Cardiac muscle cell (in vitro differentiated cells and primary cell): ENCODE measurements at regions not wholly inside any gene's neighbourhood (a gene's known extent, or its start where the extent isn't known, plus 50 kb on each side); places are given as distances from the start of the nearest gene placed in this dataset.
A peak's percentile ranks its signal among the peaks of the same experiment; 100 is the strongest.

Experiments
- DNase-seq, 2 donors: peaks; one replicate each; pipeline versions ENCODE4 v3.0.0 to v3.0.0-alpha.2; 2010 to 2017; ENCODE audit warnings: low read depth in 1 of 2, low spot score in 1 of 2
- H3K27ac ChIP-seq: fragments of 200-600 bp; sonication (generic); 2 replicates; pipeline ENCODE4 v1.5.1; 2016
- H3K27me3 ChIP-seq: fragments of 200-600 bp; sonication (generic); 2 replicates; pipeline ENCODE4 v1.6.0; 2016; ENCODE audit warnings: control low read depth
- H3K36me3 ChIP-seq: fragments of 200-600 bp; sonication (generic); 2 replicates; pipeline ENCODE4 v1.5.1; 2016; ENCODE audit warnings: control low read depth
- H3K4me1 ChIP-seq: fragments of 200-600 bp; sonication (generic); 2 replicates; pipeline ENCODE4 v1.8.1; 2017; ENCODE audit warnings: low read depth, mild to moderate bottlenecking, mixed run types
- H3K4me3 ChIP-seq: fragments of 200-600 bp; sonication (generic); 2 replicates; pipeline ENCODE4 v1.5.1; 2016; ENCODE audit warnings: mild to moderate bottlenecking
- H3K9me3 ChIP-seq: fragments of 200-600 bp; sonication (generic); 2 replicates; pipeline ENCODE4 v1.5.1; 2017; ENCODE audit warnings: low read depth, mild to moderate bottlenecking, control low read depth
- CTCF ChIP-seq: IDR thresholded peaks from 2 replicates; pipeline ENCODE4 v1.5.1; 2012; ENCODE audit warnings: low read depth, mild to moderate bottlenecking, low read length

DNA sequence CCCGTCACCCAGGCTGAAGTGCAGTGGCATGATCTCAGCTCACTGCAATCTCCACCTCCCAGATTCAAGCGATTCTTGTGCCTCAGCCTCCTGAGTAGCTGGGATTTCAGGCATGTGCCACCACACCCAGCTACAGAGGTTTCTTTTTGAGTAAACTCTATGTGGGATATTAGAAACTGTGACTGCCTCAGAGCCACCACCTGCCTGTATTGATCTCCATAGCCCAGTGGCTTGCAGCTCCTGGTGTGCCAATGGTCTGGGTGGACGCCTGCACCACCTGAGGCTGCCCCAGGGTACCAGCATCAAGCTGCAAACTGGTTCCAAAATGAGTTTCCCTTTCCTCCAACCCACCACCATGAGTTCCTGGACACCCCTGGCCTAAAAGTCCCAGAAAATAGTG, 89.7 kb upstream of the SLC44A3 start:
- Histone ChIP-seq H3K4me3 (no peak overlapping the region), H3K27me3 (no peaks in the 10 kb centered on the region), H3K36me3 (no peaks in the 10 kb centered on the region), H3K27ac (no peak overlapping the region), H3K4me1 (no peaks in the 10 kb centered on the region), H3K9me3 (no peaks in the 10 kb centered on the region)
- DNase-seq = no peak
- no peak for TF ChIP-seq CTCF

GRCh38 chr1:94729267-94729666, 90.9 kb upstream of the SLC44A3 start:
- H3K27me3 ChIP-seq = no peaks in the 10 kb centered on the region
- H3K4me1 ChIP-seq = no peaks in the 10 kb centered on the region
- no peak for TF ChIP-seq CTCF
- H3K36me3 ChIP-seq = no peaks in the 10 kb centered on the region
- no peaks in the 10 kb centered on the region for H3K9me3 ChIP-seq
- H3K27ac ChIP-seq = no peak overlapping the region
- no peak overlapping the region for H3K4me3 ChIP-seq
- peak in 1 of 2 donors; percentile 89 for DNase-seq

DNA sequence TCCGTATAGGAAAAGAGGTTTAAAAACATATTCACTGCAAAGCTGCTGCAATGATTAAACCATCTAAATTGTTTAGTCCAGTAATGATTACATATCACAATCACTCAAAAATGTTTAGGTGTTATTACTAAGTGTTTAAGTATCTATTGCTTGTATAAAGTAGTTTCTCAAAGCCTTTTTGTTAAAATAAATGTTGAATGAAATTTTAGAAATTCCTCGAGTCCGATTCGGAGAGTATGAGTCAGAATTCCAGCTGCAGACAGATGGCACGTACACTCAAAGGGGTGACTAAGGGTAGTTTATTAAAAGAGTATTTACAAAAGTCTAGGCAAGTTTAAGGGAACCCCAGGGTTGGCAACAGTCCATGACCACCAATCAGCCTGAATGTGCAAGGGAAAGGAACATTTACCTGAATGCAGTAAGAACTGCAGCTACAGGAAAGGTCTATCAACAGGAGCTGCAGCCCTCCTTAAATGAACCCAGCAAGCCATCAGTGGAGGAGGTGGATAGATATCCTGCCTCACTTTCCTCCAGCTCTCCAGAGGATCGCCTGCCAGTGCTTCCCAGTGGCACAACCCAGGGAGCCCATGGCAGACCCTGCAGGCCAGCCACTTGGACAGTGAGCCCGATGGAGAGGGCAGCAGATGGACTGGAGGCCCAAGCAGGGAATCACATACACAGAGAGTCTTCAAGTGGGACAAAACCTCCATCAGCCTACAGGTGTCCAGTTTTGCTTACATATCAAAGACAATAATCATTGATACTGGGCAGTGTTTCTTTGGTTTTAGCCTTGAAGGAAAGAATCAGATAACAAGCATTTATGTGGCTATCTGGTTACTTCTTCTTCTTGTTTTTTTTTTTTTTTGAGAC, 92.1 kb upstream of the SLC44A3 start:
- no peak for TF ChIP-seq CTCF
- DNase-seq = peak in 1 of 2 donors; percentile 80
- Histone ChIP-seq H3K27ac (no peak overlapping the region), H3K27me3 (no peaks in the 10 kb centered on the region), H3K36me3 (no peaks in the 10 kb centered on the region), H3K4me3 (no peak overlapping the region), H3K4me1 (no peaks in the 10 kb centered on the region), H3K9me3 (no peaks in the 10 kb centered on the region)

GRCh38 chr1:94726981-94727685, 93.0 kb upstream of the SLC44A3 start:
- H3K9me3 ChIP-seq = no peaks in the 10 kb centered on the region
- H3K4me1 ChIP-seq = no peaks in the 10 kb centered on the region
- no peaks in the 10 kb centered on the region for H3K36me3 ChIP-seq
- DNase-seq = no peak
- no peaks in the 10 kb centered on the region for H3K27me3 ChIP-seq
- TF ChIP-seq CTCF = no peak
- H3K4me3 ChIP-seq = no peak overlapping the region
- no peak overlapping the region for H3K27ac ChIP-seq

GRCh38 chr1:94725566-94725965, 94.6 kb upstream of the SLC44A3 start:
- Histone ChIP-seq H3K4me3 (no peak overlapping the region), H3K36me3 (no peaks in the 10 kb centered on the region), H3K27ac (no peak overlapping the region), H3K9me3 (no peaks in the 10 kb centered on the region), H3K27me3 (no peaks in the 10 kb centered on the region), H3K4me1 (no peaks in the 10 kb centered on the region)
- TF ChIP-seq CTCF = no peak
- DNase-seq = peak in 1 of 2 donors; percentile 37
